Stimulated activated naive CD8-positive, alpha-beta T cell treated with anti-CD3 and anti-CD28 coated beads, Interleukin-15, Interleukin-2, amounts not matched to agents 100 U/mL and 50 U/mL, for 24 hours (primary cell): ENCODE measurements at regions not wholly inside any gene's neighbourhood (a gene's known extent, or its start where the extent isn't known, plus 50 kb on each side); places are given as distances from the start of the nearest gene placed in this dataset.

Source experiments
- ATAC-seq: fragments of 150-1000 bp; cut with Tn5 transposase; one replicate; pipeline ENCODE4 v1.10.0; 2021
- DNase-seq: peaks from one replicate; pipeline ENCODE4 v3.0.0; 2021

GRCh38 chr7:30212701-30213111, 71.7 kb upstream of the ZNRF2 start:
- ATAC-seq (no peak), DNase-seq (no peak)

GRCh38 chr7:30213637-30214036, 70.8 kb upstream of the ZNRF2 start:
- ATAC-seq (no peak), DNase-seq (no peak)

DNA sequence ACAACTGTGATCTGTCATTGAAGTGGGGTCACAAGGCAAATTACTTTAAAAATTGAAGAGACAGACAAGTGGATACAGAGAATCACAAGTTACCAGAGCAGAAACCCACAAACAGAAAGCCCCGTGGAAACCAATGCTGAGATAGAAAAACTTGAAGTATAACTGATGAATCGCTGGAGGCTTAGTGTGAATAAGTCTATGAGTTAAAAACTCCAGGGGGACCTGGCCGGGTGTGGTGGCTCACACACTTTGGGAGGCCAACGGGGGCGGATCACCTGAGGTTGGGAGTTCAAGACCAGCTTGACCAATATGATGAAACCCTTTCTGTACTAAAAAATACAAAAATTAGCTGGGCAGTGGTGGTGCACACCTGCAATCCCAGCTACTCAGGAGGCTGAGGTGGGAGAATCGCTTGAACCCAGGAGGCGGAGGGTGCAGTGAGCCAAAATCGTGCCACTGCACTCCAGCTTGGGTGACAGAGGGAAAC, 69.7 kb upstream of the ZNRF2 start:
- ATAC-seq (no peak), DNase-seq (no peak)

- no peak for ATAC-seq
- DNase-seq: no peak
Observed at GRCh38 chr7:30221764-30222163, 62.6 kb upstream of the ZNRF2 start.

DNA sequence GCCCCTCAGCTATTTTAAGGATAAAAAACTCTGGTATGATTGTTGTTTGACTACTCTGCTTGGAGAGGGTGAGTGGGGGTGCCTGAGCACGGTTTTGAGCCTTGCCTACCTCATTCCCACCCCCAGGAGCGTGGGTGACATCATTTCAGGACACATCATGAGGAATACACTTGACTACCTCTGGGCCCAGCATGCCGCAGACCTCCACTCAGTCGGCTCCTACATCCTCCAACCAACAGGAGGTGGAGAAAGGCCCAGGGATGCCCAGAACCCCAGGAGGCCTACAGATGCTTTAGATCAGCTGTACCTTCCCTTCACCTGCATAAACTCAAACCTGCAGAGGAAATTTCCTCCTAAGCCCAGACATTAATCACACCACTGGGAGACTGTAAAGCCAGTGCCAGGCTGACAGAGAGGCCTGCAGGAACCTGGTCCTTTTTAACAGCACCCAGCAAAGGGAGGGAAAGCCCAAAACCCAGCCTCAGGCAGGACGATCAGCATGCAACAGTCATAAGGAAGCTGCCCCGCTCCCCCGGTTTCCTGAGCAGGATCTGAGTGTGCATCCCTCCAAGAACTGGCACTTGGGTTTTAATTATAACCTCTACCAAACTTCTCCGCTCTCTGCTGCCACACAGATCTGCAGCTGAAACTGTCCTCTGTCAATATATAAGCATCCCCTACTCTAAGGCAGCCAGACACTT, 61.7 kb upstream of the ZNRF2 start:
- no peak for ATAC-seq
- DNase-seq: no peak

GRCh38 chr7:30223896-30224295, 60.5 kb upstream of the ZNRF2 start:
- no peak for ATAC-seq
- no peak for DNase-seq

DNA sequence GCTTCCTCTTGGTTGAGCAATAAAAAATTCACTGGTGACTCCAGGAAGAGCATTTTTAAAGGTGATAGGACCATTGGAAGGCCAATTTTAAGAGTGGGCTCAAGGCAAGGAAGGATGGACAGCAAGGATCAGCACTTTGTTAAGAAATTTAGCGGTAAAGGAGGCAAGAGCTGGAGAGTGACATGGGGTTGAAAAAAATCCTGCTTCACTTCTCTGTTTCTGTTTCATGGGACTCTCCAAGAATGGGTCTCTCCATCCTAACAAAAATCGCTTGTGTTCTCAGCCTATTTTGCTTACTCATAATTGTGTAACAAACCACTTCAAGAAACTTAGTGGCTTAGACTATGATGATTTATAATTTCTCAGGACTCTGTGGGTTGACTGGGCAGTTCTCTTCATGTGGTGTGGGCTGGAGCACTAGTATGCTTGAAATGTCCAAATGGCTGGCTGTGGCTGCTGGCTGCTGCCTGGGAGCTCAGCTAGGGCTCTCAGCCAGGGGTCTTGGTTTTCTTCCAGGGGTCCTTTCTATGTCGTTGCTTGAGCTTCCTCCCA, 59.8 kb upstream of the ZNRF2 start:
- peak; percentile 47 for ATAC-seq

DNA sequence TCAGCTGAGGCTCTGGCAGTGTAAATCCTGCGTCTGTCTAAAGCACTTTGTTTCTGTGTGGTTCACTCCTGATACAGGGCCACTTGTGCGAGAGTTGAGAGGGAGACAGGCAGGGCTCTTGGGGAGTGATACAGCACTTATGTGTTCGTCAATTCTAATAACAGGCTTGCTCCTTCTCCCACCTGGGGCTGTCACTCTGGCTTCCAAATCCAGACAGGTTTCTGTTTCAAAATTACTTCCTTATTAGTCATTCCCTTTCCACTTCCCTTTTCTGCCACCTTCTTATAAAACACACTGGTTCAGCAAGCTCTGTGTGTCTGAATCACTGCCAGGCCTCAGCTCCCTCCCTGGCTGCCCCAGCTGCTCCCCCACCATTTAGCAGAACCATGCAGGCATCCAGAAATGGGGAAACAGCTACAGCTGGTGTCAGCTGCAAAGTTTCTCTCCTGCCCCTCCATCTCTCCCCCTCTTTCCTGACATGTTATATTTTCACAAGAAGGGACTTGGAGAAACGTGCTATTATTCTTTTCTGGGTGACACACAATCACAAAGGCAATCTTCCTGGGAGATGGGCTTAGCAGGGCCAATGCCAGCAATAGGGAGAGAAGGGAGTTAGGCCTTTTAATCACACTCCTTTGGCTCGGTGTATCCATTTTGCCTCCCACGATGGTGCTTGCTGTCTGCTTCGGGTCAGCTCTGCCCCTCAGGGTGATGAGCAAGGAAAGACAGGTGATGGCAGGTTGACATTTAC, 58.4 kb upstream of the ZNRF2 start:
- ATAC-seq (peak; percentile 78), DNase-seq (peak; percentile 24)

More for the DNA sequence above, 59.8 kb upstream of the ZNRF2 start:
- DNase-seq: no peak

- DNase-seq (no peak), ATAC-seq (no peak)
Observed at GRCh38 chr7:30226614-30227268, 57.7 kb upstream of the ZNRF2 start.

DNA sequence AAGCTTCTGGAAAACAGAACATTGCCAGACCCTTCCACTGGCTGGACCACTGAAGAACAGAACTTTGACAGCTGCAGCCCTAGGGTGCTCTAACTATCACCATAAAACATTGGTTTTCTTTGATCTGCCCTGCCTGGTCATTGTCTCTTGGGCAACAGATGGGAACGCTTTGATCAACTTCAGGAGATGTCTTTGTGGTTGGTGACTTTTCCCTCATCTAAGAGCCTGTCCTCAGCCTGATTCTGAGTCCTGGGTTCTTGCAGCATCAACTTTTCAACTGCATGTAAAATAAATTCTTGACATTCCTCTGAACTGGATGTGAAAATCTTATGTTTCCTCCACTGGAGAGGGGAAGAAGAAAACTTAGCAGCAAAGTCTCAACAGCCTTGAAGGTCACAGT, 53.1 kb upstream of the ZNRF2 start:
- DNase-seq: no peak
- no peak for ATAC-seq

DNA sequence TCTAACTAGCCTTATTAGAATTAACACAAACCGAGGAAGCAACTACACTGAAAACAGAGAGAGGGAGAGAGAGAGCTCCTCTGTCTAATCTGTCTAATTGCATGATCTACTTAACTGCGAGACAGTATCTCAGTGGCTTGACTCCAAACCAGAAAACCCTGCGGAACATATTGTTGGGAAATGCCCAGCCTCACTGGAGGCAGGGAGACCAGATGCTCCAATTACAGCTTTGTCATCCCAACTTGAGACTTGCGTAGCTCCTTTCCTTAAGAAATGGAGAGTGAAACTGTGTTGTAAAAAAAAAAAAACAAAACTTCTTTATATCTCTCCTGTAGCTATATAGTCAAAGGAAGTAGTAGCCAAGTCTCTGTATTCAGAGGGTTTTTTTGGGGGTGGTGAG, 52.0 kb upstream of the ZNRF2 start:
- ATAC-seq: no peak
- DNase-seq: no peak
